GM12875 (cell line): ENCODE measurements at regions not wholly inside any gene's neighbourhood (a gene's known extent, or its start where the extent isn't known, plus 50 kb on each side); places are given as distances from the start of the nearest gene placed in this dataset.

ENCODE experiments used
- H3K4me3 ChIP-seq: one replicate; pipeline ENCODE4 v1.5.1; 2011; ENCODE audit warnings: low read depth, low read length, control low read depth
- TF ChIP-seq, protein P1 (sequence below): IDR thresholded peaks from 2 replicates; pipeline ENCODE4 v1.5.1; 2011; ENCODE audit warnings: low read depth, mild to moderate bottlenecking, control low read depth, inconsistent platforms, low read length, moderate library complexity, borderline replicate concordance; ENCODE audit not compliant: insufficient read depth

- H3K4me3 ChIP-seq = no peak overlapping the region
- TF ChIP-seq, protein P1, sequence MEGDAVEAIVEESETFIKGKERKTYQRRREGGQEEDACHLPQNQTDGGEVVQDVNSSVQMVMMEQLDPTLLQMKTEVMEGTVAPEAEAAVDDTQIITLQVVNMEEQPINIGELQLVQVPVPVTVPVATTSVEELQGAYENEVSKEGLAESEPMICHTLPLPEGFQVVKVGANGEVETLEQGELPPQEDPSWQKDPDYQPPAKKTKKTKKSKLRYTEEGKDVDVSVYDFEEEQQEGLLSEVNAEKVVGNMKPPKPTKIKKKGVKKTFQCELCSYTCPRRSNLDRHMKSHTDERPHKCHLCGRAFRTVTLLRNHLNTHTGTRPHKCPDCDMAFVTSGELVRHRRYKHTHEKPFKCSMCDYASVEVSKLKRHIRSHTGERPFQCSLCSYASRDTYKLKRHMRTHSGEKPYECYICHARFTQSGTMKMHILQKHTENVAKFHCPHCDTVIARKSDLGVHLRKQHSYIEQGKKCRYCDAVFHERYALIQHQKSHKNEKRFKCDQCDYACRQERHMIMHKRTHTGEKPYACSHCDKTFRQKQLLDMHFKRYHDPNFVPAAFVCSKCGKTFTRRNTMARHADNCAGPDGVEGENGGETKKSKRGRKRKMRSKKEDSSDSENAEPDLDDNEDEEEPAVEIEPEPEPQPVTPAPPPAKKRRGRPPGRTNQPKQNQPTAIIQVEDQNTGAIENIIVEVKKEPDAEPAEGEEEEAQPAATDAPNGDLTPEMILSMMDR = no peak
Observed at GRCh38 chr5:58284886-58285285, 175.0 kb downstream of the PLK2 start.

- TF ChIP-seq, protein P1 = no peak
- no peak overlapping the region for H3K4me3 ChIP-seq
Observed at GRCh38 chr5:58281189-58281588, 178.7 kb downstream of the PLK2 start.

DNA sequence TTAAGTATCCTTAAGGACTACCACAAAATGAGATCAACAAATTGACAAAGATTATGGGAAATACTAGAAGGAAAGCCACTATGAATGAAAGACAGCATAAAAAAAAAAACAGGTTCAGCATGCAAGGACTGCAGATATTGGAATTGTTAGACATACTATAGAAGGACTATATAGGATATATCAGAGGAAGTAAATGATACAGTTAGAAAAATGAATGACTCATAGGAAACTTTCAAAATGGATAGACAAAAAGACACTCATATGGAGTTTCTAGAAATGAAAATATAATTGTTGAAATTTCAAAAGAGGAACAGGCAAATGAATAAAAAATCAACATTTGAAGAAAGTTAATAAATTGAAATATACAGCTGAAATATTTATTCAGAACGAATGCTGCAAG is 180.6 kb downstream of the PLK2 start:
- TF ChIP-seq, protein P1 = no peak
- no peak overlapping the region for H3K4me3 ChIP-seq

DNA sequence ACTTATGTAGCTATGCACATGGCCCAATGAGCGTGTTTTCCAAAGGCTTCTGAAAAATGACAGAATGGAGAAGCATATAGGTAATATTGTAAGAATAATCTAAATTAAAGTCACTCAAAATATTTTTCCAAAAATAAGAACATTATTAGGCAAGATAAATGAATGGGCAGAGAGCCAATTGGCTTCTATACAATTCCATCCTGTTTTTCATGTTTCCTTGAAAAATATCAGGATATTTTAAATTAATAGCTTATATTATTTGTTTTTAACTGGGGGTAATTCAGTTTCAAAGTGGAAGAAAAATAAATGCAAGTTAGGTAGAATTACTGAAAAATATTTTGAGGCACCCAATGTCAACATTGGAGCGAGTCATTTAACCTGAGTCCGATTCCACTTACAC is 183.5 kb downstream of the PLK2 start:
- no peak overlapping the region for H3K4me3 ChIP-seq
- TF ChIP-seq, protein P1 = no peak

GRCh38 chr5:58275516-58275915 is 184.4 kb downstream of the PLK2 start:
- TF ChIP-seq, protein P1 = no peak
- H3K4me3 ChIP-seq = no peak overlapping the region

DNA sequence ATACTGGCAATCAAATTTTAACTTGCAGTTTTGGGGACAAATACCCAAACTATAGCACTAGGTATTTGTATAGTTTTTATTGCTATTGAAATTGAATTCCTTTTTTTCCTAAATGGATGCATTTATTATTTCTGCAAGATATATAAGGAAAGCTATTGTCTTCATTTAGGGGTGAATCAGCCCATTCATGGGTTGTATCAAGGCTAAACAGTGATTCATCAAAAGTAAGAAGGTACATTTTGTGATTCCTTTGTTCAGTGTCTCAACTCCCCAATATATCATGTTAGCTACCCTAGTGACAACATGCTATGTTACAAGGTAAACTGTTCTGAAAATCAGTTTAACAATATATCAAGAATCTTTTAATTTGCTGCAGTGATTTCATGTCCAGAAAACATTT is 185.7 kb downstream of the PLK2 start:
- TF ChIP-seq, protein P1 = no peak
- no peak overlapping the region for H3K4me3 ChIP-seq

GRCh38 chr5:58273711-58274110 is 186.2 kb downstream of the PLK2 start:
- TF ChIP-seq, protein P1 = no peak
- no peak overlapping the region for H3K4me3 ChIP-seq
